Lower leg skin (tissue), 3 donors: ENCODE measurements at regions not wholly inside any gene's neighbourhood (a gene's known extent, or its start where the extent isn't known, plus 50 kb on each side); places are given as distances from the start of the nearest gene placed in this dataset.

Experiments used
- POLR2A ChIP-seq, 2 donors: fragments of 450-650 bp; IDR thresholded peaks; one replicate each; pipeline ENCODE4 v1.6.1; 2016 to 2017; ENCODE audit warnings: antibody characterized with exemption in 2 of 2, mild to moderate bottlenecking in 1 of 2, moderate library complexity in 1 of 2
- TF ChIP-seq, protein P1 (sequence below), 3 donors: fragments of 450-650 bp; IDR thresholded peaks; one replicate each; pipeline ENCODE4 v1.5.1; 2016; ENCODE audit warnings: antibody characterized with exemption in 3 of 3, mild to moderate bottlenecking in 3 of 3, moderate library complexity in 2 of 3

DNA sequence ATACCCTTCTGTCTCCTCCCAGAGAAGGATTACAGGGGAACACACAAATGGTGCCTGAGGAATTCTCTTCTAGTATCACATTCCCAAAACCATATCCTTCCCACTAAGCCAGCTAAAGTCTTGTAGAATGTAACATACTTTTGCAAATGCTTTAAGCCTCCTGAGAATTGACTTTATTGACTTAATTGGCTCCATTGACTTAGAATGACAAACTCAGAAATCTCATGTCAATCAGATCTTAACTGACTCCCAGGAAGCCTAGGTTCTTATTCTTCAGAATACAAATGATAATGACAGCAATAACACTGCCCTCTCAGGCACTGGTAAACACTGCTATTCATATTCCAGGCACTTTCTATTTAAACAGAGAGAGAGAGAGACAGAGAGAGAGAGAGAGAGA is 356.9 kb upstream of the PRKCQ start:
- TF ChIP-seq, protein P1, sequence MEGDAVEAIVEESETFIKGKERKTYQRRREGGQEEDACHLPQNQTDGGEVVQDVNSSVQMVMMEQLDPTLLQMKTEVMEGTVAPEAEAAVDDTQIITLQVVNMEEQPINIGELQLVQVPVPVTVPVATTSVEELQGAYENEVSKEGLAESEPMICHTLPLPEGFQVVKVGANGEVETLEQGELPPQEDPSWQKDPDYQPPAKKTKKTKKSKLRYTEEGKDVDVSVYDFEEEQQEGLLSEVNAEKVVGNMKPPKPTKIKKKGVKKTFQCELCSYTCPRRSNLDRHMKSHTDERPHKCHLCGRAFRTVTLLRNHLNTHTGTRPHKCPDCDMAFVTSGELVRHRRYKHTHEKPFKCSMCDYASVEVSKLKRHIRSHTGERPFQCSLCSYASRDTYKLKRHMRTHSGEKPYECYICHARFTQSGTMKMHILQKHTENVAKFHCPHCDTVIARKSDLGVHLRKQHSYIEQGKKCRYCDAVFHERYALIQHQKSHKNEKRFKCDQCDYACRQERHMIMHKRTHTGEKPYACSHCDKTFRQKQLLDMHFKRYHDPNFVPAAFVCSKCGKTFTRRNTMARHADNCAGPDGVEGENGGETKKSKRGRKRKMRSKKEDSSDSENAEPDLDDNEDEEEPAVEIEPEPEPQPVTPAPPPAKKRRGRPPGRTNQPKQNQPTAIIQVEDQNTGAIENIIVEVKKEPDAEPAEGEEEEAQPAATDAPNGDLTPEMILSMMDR (IDR thresholded peaks at IDR 0.05): no peak
- no peak for TF ChIP-seq POLR2A (IDR thresholded peaks at IDR 0.05)
